ENCODE measurements at regions not wholly inside any gene's neighbourhood (a gene's known extent, or its start where the extent isn't known, plus 50 kb on each side); places are given as distances from the start of the nearest gene placed in this dataset.

DNA sequence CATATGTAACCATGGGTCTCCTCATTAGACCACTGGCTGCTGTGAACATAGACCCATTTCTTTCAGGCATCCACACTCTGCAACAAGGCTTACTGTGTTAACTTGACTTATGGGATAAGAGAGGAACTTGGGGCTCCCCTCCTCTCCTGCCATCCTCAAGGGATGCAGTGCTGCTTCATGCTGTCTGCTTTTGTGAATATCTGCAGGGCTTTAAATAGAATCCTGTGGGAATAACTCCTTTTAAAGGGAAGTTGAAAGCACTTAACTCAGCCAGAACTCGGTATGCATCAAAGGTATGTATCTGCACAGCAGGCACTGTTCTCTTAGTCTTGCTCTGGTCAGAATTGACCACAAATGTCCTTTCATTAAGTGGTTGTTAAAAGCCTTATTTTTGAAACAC is 222.5 kb upstream of the KIRREL3 start:
- H3K27ac ChIP-seq, result no peak overlapping the region
- H3K4me3 ChIP-seq, result no peak overlapping the region
- intact Hi-C loops (cut with DNase I), result no loop called here
- DNase-seq (no peak), ATAC-seq (no peak)
- no peaks in the 10 kb centered on the region for H3K27me3 ChIP-seq (ENCODE audit: low read depth)
- H3K36me3 ChIP-seq, result no peaks in the 10 kb centered on the region
- no peaks in the 10 kb centered on the region for H3K9me3 ChIP-seq
- H3K4me1 ChIP-seq, result no peaks in the 10 kb centered on the region
- TF ChIP-seq, protein P1, sequence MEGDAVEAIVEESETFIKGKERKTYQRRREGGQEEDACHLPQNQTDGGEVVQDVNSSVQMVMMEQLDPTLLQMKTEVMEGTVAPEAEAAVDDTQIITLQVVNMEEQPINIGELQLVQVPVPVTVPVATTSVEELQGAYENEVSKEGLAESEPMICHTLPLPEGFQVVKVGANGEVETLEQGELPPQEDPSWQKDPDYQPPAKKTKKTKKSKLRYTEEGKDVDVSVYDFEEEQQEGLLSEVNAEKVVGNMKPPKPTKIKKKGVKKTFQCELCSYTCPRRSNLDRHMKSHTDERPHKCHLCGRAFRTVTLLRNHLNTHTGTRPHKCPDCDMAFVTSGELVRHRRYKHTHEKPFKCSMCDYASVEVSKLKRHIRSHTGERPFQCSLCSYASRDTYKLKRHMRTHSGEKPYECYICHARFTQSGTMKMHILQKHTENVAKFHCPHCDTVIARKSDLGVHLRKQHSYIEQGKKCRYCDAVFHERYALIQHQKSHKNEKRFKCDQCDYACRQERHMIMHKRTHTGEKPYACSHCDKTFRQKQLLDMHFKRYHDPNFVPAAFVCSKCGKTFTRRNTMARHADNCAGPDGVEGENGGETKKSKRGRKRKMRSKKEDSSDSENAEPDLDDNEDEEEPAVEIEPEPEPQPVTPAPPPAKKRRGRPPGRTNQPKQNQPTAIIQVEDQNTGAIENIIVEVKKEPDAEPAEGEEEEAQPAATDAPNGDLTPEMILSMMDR (IDR thresholded peaks at IDR 0.05), result no peak

DNA sequence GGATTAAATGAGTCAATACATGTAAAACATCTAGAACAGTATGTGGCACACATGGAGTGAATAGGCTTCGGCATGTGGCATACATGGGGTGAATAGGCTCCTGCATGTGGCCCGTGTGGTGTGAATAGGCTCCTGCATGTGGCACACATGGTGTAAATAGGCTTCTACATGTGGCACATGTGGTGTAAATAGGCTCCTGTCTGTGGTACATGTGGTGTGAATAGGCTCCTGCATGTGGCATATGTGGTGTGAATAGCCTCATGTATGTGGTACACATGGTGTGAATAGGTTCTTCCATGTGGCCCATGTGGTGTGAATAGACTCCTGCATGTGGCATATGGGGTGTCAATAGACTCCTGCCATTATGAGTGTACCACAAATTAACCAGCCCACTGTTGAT is 219.1 kb upstream of the KIRREL3 start:
- H3K4me1 ChIP-seq, result no peaks in the 10 kb centered on the region
- H3K36me3 ChIP-seq, result no peaks in the 10 kb centered on the region
- H3K27ac ChIP-seq, result no peak overlapping the region
- no peaks in the 10 kb centered on the region for H3K27me3 ChIP-seq (ENCODE audit: low read depth)
- no peaks in the 10 kb centered on the region for H3K9me3 ChIP-seq
- TF ChIP-seq, protein P1 (IDR thresholded peaks at IDR 0.05), result no peak
- DNase-seq (no peak), ATAC-seq (no peak)
- no peak overlapping the region for H3K4me3 ChIP-seq
- intact Hi-C loops (cut with DNase I), result no loop called here

DNA sequence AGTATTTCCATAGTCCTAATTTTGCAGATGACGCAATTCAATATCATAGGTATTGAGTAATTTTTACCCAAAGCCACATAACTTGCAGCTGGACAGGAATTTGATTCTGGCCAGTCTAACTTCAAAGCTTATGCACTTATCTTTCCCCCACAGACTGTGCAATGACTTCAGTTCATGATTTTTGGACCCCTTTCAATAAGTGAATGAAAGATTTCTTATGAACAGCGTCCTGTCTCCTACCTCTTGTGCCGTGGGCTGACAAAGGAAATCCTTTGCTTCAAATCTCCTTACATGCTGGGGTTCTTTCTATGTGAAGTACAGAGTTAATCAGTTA is 217.7 kb upstream of the KIRREL3 start:
- no peak overlapping the region for H3K4me3 ChIP-seq
- ATAC-seq (no peak), DNase-seq (no peak)
- no peaks in the 10 kb centered on the region for H3K36me3 ChIP-seq
- no peak overlapping the region for H3K27ac ChIP-seq
- intact Hi-C loops (cut with DNase I), result no loop called here
- H3K9me3 ChIP-seq, result no peaks in the 10 kb centered on the region
- TF ChIP-seq, protein P1 (IDR thresholded peaks at IDR 0.05), result no peak
- no peaks in the 10 kb centered on the region for H3K4me1 ChIP-seq
- H3K27me3 ChIP-seq (ENCODE audit: low read depth), result no peaks in the 10 kb centered on the region

DNA sequence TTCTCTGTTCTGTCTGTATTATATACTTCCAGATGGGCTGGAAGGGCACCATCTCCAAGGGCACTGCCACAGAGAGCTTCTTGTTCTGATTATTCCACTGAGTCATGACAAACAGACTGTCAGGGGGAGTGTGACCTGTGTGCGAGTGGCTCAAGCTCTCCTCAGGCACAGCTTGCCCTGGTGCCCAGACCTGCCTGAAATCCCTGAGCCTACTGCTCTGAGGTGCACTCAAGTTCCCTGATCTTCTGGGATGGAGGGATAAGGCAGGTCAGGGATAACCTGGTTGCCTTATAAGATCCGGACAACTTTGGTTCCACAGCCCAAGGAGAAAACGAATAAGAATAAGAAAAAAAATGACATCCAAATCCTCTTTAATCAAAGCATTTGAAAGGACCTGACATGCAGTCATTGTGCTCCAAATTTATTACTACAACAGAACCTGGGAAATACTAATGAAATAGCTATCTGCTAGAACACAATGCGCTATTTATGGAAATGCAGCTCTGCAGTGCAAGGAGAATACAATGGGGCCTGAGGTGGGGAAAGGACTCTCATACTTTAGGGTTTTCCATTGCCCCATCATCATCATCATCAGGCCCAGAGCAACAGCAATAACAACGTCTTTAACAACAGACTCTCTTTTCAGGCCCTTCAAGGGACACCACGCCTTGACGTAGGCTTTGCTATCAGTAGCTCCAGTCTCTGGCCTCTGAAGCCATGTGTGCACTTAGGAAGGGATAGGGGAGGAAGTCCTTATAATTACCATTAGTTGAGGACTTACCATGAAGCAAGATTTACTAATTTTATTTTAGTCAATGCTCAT is 217.1 kb upstream of the KIRREL3 start:
- H3K9me3 ChIP-seq, result no peaks in the 10 kb centered on the region
- TF ChIP-seq, protein P1 (IDR thresholded peaks at IDR 0.05), result no peak
- ATAC-seq (no peak), DNase-seq (no peak)
- no peak overlapping the region for H3K27ac ChIP-seq
- no peaks in the 10 kb centered on the region for H3K27me3 ChIP-seq (ENCODE audit: low read depth)
- no peaks in the 10 kb centered on the region for H3K36me3 ChIP-seq
- no peak overlapping the region for H3K4me3 ChIP-seq
- intact Hi-C loops (cut with DNase I), result no loop called here
- H3K4me1 ChIP-seq, result no peaks in the 10 kb centered on the region

DNA sequence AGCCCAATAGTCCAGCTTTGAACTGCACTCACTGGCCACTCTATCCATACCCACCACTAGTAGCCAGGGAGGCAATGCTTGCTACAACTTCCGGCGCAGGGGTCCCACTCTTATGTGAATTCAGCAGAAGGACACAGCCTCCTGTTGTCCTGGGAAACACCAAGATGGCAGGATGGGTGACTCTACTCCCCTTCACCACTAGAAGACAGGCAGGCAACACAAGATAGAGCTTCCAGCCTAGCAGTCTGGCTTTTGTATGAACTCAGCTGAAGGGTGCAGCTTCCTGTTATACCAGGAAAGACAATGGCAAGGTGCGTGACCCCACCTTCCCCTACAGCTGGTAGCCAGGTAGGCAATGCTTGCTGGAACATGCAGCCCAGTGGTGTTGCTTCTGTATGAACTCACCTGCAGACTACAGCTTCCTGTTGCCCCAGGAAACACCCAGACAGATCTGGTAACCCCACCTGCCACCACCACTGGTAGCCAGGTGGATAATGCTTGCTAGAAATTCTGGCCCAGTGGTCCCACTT is 205.2 kb upstream of the KIRREL3 start:
- Histone ChIP-seq H3K9me3 (peaks cover 8% of the 10 kb centered on the region), H3K36me3 (no peaks in the 10 kb centered on the region), H3K27ac (no peak overlapping the region), H3K4me1 (no peaks in the 10 kb centered on the region), H3K4me3 (no peak overlapping the region), H3K27me3 (ENCODE audit: low read depth) (no peaks in the 10 kb centered on the region)
- intact Hi-C loops (cut with DNase I), result no loop called here
- TF ChIP-seq, protein P1 (IDR thresholded peaks at IDR 0.05), result no peak
- no peak for DNase-seq
- ATAC-seq, result no peak

Measured in lower lobe of right lung (tissue), 2 donors.